ENCODE measurements at regions not wholly inside any gene's neighbourhood (a gene's known extent, or its start where the extent isn't known, plus 50 kb on each side); places are given as distances from the start of the nearest gene placed in this dataset.

- TF ChIP-seq CTCF (conservative IDR thresholded peaks at IDR 0.05; ENCODE audit: low read depth, low read length) (no peak), EZH2 (IDR thresholded peaks at IDR 0.05; ENCODE audit: borderline replicate concordance, low read depth, low read length, poor library complexity, severe bottlenecking) (no peak)
Observed at GRCh38 chr3:1529676-1530075, 436.9 kb downstream of the CNTN6 start.

Data from A673 (cell line).